ENCODE measurements at regions not wholly inside any gene's neighbourhood (a gene's known extent, or its start where the extent isn't known, plus 50 kb on each side); places are given as distances from the start of the nearest gene placed in this dataset.

- Histone ChIP-seq H3K9ac (ENCODE audit: low read depth, low read length) (no peak overlapping the region), H3K14ac (replicated peaks; ENCODE audit: low read depth, low read length) (no peak overlapping the region), H4K8ac (ENCODE audit: low read depth in 2 of 2, low read length in 2 of 2) (no peak overlapping the region), H4K91ac (ENCODE audit: insufficient read depth, low read depth, low read length) (no peak overlapping the region), H3K23ac (ENCODE audit: low read depth, low read length) (no peak overlapping the region), H2BK15ac (ENCODE audit: low read depth, low read length) (no peak overlapping the region), H2BK20ac (ENCODE audit: low read depth, low read length) (no peak overlapping the region), H3K27ac (ENCODE audit: insufficient read depth, low read length) (no peak overlapping the region), H2AK9ac (replicated peaks; ENCODE audit: low read depth, low read length, poor library complexity) (no peak overlapping the region), H2AK5ac (ENCODE audit: low read depth, low read length) (no peak overlapping the region), H3K9me1 (ENCODE audit: insufficient read depth, low read length) (no peaks in the 10 kb centered on the region; the same call in 1 of the 2 replicates), H3K56ac (ENCODE audit: extremely low read depth, insufficient read depth, low read length) (no peak overlapping the region), H3K27me3 (ENCODE audit: control insufficient read depth, insufficient read depth, low read length) (peaks cover 29% of the 10 kb centered on the region), H3K4me2 (ENCODE audit: low read depth, low read length) (no peak overlapping the region), H4K20me1 (ENCODE audit: insufficient read depth, low read length) (no peaks in the 10 kb centered on the region), H3K4me3 (ENCODE audit: insufficient read depth, low read depth, low read length) (no peak overlapping the region), H3K9me3 (ENCODE audit: control insufficient read depth, insufficient read depth, low read length) (peaks cover 3% of the 10 kb centered on the region; the same call in 1 of the 2 replicates), H2BK120ac (ENCODE audit: low read depth, low read length) (no peak overlapping the region), H3K36me3 (ENCODE audit: control insufficient read depth, insufficient read depth, low read length) (no peaks in the 10 kb centered on the region), H3K4ac (ENCODE audit: low read depth, low read length) (no peak overlapping the region), H2BK5ac (ENCODE audit: low read depth, low read length, poor library complexity, severe bottlenecking) (no peak overlapping the region), H3K4me1 (ENCODE audit: control insufficient read depth, insufficient read depth, low read length) (no peaks in the 10 kb centered on the region), H3K18ac (ENCODE audit: low read depth, low read length) (no peak overlapping the region), H2AFZ (replicated peaks; ENCODE audit: low read length, poor library complexity) (no peak overlapping the region), H4K5ac (ENCODE audit: low read depth, low read length) (no peak overlapping the region), H3K79me1 (ENCODE audit: low read depth in 1 of 2, low read length in 2 of 2) (no peaks in the 10 kb centered on the region)
- no peak for ATAC-seq (ENCODE audit: low read depth)
- ChIA-PET CTCF (no interaction called here), POLR2A (ENCODE audit: unreplicated experiment) (no interaction called here)
- intact Hi-C loops (cut with micrococcal nuclease) = no loop called here
- no peak for TF ChIP-seq USF2 (IDR thresholded peaks at IDR 0.05; ENCODE audit: low read depth, low read length)
- TF ChIP-seq MAFK (IDR thresholded peaks at IDR 0.05; ENCODE audit: low read depth, low read length) = no peak
- no peak for TF ChIP-seq RFX5 (IDR thresholded peaks at IDR 0.05; ENCODE audit: low read depth, low read length)
- no peak for TF ChIP-seq CHD1 (IDR thresholded peaks at IDR 0.05; ENCODE audit: low read depth, low read length)
- TF ChIP-seq FOS (IDR thresholded peaks at IDR 0.05; ENCODE audit: low read depth, low read length) = no peak
- no peak for TF ChIP-seq CTCF (conservative IDR thresholded peaks at IDR 0.05; ENCODE audit: low read depth, low read length)
- TF ChIP-seq SMC3 (IDR thresholded peaks at IDR 0.05; ENCODE audit: low read depth, low read length) = no peak
- TF ChIP-seq RAD21 (IDR thresholded peaks at IDR 0.05; ENCODE audit: low read length) = no peak
- TF ChIP-seq POLR2A (IDR thresholded peaks at IDR 0.05; ENCODE audit: low read depth, low read length) = no peak
- in situ Hi-C loops (cut with MboI; ENCODE audit: low sequenced_read_pairs) = no loop called here
- no peak for DNase-seq
- no TSS peak for BruUV-seq (replicated peaks)
- dilution Hi-C loops (cut with HindIII; ENCODE audit: low sequenced_read_pairs, unreplicated experiment) = no loop called here
- 51% methylated on average over 2 of the region's 2 CpGs; no CpG with 5 or more reads in 1 of the 2 experiments for WGBS, 2 experiments (ENCODE audit: extremely low coverage in 2 of 2, insufficient read length in 1 of 2)
Measured at GRCh38 chr16:22623351-22623781, 112.7 kb downstream of the NPIPB5 start.
